Fibroblast of mammary gland (primary cell): ENCODE measurements at regions not wholly inside any gene's neighbourhood (a gene's known extent, or its start where the extent isn't known, plus 50 kb on each side); places are given as distances from the start of the nearest gene placed in this dataset.

Experiments
- DNase-seq: peaks from one replicate; pipeline ENCODE4 v3.0.0-alpha.2; 2010; ENCODE audit warnings: low read depth
- H3K4me3 ChIP-seq: 2 replicates; pipeline ENCODE4 v1.5.1; 2011; ENCODE audit warnings: low read depth, mild to moderate bottlenecking, low read length, moderate library complexity; ENCODE audit not compliant: control insufficient read depth
- TF ChIP-seq, protein P1 (sequence below): conservative IDR thresholded peaks from 2 replicates; pipeline ENCODE4 v1.5.1; 2011; ENCODE audit warnings: low read depth, low read length, inconsistent platforms; ENCODE audit not compliant: control insufficient read depth, insufficient read depth

DNA sequence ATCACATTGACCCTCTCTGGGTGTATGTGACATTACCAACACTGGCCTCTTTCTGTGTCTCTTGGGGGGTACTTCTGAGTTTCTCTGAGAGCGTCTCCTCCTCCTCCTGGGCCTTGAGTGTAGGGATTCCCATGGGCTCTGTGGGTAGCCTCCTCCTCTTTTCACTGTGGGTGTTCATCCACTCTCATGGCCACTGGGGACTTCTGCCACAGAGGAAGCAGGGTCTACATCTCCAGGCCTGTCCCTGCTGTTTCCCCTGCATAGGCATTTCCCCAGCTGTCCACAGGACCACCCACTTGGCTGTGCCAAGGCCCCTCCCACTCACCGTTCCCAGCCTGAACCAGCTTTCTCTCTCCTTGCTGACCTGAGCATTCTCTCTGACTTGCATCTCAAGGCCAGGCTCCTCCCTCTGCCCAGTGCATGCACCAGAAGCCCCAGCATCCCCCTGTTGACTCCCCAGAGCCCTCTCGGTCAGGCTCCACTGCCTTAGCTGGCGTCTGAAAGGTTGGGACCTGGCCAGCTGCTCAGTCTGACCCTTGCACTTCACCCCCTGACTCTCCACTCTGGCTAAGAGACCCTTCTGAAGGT, 487.6 kb downstream of the GLRX3 start:
- TF ChIP-seq, protein P1, sequence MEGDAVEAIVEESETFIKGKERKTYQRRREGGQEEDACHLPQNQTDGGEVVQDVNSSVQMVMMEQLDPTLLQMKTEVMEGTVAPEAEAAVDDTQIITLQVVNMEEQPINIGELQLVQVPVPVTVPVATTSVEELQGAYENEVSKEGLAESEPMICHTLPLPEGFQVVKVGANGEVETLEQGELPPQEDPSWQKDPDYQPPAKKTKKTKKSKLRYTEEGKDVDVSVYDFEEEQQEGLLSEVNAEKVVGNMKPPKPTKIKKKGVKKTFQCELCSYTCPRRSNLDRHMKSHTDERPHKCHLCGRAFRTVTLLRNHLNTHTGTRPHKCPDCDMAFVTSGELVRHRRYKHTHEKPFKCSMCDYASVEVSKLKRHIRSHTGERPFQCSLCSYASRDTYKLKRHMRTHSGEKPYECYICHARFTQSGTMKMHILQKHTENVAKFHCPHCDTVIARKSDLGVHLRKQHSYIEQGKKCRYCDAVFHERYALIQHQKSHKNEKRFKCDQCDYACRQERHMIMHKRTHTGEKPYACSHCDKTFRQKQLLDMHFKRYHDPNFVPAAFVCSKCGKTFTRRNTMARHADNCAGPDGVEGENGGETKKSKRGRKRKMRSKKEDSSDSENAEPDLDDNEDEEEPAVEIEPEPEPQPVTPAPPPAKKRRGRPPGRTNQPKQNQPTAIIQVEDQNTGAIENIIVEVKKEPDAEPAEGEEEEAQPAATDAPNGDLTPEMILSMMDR: no peak

DNA sequence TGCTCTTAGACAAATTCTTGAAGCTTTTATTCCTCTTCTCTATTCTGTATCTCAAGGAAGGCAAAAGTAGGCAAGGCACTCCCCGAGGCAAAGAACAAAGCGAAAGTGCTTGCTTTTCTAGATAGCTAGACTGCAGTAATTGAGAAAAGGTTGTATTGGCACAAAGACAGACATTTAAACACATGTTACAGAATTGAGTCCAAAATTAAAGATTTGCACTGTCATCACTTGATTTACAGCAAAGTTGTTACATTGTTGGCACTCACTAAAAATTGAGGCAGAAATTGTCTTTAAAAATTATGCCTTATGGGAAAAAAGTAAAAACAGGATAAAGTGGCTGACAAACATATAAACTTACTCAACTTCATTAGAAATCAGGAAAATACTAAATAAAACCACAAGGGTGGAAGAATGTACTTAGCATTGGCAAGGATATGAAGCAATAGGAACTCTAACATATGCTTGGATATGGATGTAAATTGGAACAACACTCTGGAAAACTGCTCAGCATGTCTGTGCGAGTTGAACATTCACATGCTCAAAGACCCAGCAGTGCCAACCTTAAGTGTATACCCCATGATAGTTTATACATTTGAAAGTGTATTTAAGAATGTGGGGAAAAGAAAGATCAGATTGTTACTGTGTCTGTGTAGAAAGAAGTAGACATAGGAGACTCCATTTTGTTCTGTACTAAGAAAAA, 491.3 kb downstream of the GLRX3 start:
- TF ChIP-seq, protein P1: no peak
- DNase-seq: no peak

More for the DNA sequence above, 487.6 kb downstream of the GLRX3 start:
- DNase-seq: no peak
- H3K4me3 ChIP-seq: no peak overlapping the region

DNA sequence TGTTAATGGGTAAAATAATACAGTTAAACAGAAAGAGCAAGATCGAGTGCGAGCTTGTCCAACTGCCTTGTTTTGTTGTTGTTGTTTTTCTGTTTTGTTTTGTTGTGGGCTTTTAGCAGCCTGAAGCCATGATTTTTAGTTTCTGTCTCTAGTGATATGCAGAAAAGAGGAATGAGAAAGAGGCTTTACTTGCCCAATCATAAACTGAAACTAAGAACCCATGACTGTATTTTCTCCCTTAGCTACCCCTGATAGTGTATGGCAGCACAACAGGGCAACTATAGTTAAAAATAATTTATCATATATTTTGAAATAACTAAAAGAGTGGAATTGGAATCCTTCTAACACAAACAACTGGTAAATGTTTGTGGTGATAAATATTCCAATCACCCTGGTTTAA, 493.9 kb downstream of the GLRX3 start:
- no peak for DNase-seq
- TF ChIP-seq, protein P1: no peak
- H3K4me3 ChIP-seq: no peak overlapping the region

More for the DNA sequence above, 491.3 kb downstream of the GLRX3 start:
- no peak overlapping the region for H3K4me3 ChIP-seq

DNA sequence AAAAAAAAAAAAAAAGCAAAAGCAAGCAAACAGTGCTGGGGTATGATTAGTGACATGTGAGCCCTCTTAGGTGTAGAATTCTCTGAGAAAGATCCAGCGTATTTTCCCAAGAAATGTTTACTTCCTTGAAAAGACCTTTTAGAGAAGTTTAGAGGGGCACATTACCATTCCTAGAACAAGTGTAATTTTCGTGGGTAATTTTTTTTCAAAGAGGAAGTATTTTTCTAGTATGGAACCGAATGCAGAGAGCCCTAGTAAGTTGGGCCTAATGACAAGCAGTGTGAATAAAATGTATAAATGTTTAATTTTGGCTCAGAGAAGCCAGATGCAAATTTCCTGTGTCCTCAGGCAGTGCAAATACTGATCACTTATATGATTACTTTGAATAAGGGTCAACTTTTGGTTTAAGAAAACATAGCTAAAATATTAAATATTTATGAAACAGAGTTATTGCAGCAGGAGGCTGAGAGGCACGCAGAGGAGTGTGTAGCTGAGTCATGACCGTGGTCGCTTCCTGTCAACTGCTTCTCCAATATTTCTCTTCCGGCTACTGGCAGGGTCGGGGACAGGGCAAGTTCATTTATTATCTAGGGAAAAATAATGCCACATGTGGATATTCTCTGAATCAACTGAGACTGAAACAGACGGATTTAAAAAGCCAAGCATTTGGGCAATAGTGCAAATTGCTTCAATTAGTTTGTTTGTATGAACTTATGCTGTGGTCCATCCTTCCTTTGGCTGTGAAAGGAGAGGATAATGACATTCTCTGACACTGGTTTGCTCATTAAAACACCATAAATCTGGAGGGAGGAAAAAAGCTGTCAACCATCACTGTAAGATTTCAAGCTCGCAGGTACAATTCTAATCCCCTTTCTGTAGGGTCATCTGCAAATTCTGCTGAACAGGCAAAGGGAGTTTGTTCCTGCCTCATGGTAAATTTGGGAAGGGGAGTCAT, 495.2 kb downstream of the GLRX3 start:
- no peak overlapping the region for H3K4me3 ChIP-seq
- no peak for DNase-seq
- TF ChIP-seq, protein P1: no peak

DNA sequence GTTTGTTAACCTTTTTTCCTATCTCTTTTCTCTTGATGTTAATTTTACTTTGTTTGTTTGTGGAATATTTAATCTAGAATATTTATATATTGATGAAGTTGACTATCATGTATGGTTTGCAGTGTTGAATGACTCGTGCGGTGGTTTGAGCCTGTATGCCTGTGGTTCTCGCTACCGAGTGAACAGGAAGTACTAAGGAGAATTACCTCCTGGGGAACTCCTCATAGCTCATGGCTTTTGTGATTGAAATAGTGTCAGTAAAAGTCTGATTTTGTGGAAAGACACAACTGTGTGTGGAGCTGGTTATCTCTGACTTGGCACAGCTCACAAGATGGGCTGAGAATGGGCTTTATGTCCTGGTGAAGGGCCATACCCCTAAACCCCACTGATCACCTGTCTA, 498.6 kb downstream of the GLRX3 start:
- TF ChIP-seq, protein P1: no peak
- H3K4me3 ChIP-seq: no peak overlapping the region
- DNase-seq: no peak

DNA sequence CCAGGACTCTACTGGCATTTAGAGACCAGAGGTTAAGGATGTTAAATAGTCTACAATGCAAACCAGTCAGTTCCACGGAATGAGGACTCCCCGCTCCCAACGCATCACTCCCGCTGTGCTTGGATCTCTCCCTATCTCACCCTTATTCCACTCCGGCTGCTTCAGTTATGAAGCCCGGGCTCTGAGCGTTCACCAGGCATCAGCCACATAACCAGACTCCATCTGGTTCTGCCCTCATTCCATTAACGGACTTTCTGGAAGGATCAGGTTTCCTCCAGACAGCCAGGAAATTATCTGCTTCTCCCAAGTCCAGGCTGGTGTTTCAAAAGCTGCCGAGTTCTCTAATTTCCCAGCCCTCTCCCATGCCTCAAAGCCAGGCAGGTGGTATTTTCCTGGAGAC, 499.3 kb downstream of the GLRX3 start:
- TF ChIP-seq, protein P1: no peak
- H3K4me3 ChIP-seq: no peak overlapping the region
- no peak for DNase-seq
